Erythroblast (primary cell): ENCODE measurements at regions not wholly inside any gene's neighbourhood (a gene's known extent, or its start where the extent isn't known, plus 50 kb on each side); places are given as distances from the start of the nearest gene placed in this dataset.
"Not testable (repeated sequence)": the region's sequence is repeated elsewhere in the genome, so short reads cannot be mapped to it uniquely, and the experiment has no call there.

Source experiments
- GATA1 ChIP-seq: IDR thresholded peaks from 2 replicates; pipeline ENCODE4 v1.6.1; 2011; ENCODE audit warnings: low read depth, mild to moderate bottlenecking, control low read depth, low read length, moderate library complexity
- POLR2A ChIP-seq: IDR thresholded peaks from 2 replicates; pipeline ENCODE4 v1.6.1; 2011; ENCODE audit warnings: mild to moderate bottlenecking, low read length

DNA sequence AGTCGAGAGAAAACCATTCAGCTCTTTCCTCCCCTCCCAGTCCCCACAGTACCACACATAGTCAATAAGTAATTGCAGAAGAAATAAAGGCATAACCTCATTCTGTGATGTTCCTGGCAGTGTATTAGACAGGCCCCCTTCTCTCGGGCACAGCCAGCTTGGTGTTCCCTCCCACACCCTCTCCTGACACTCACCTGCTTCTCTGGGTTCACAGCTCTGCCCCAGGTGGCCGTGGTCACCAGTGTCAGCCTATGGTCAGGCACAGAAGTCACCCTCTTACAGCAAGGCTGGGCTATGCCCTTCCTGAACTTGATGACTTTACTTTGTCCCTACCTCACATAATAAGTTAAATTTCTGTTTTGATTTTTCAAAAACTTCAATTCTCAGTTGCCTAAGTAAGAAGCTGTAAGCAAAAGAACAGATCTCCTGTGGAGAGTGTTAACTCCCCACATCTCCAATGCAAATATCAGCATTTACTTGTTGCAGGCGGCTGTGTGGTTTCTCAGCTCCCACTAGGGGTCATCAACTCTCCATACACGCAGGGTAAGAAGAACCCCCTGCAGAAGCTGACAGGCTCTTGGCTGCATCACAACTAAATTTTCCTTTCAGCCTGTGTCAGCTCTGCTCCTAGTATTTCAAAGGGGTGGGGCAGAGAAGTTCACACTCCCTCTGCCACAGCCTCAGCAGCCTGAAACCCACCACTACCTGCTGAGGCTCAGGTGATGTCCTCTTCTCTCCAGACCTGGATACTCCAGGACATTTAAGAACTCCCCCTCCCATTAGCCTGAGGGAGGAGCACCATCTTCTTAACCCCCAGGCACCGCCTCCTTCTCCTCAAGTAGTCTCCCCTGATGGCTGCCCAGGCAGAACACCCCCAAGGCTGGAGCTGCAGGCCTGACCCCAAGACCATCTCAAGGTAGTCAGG is 172.9 kb upstream of the ETV3 start:
- not testable (repeated sequence) for TF ChIP-seq POLR2A, GATA1
